Activated naive CD4-positive, alpha-beta T cell treated with anti-CD3 and anti-CD28 coated beads for 36 hours (primary cell): ENCODE measurements at regions not wholly inside any gene's neighbourhood (a gene's known extent, or its start where the extent isn't known, plus 50 kb on each side); places are given as distances from the start of the nearest gene placed in this dataset.

Experiments used
- CTCF ChIA-PET: fragments of 350-600 bp; sonication (Branson Sonifier 250); formaldehyde crosslinking; loops from one replicate; lab custom pipeline; 2021; ENCODE audit warnings: antibody characterized with exemption; lab: Charles Lee
- DNase-seq: peaks from one replicate; pipeline ENCODE4 v3.0.0-alpha.2; 2020
- H3K27ac Mint-ChIP-seq: one replicate; pipeline ENCODE4 v1.8.0; 2021; ENCODE audit warnings: mild to moderate bottlenecking, mixed read lengths
- H3K27me3 Mint-ChIP-seq: one replicate; pipeline ENCODE4 v1.8.0; 2021; ENCODE audit warnings: low read depth, mixed read lengths
- H3K36me3 Mint-ChIP-seq: one replicate; pipeline ENCODE4 v1.8.0; 2021; ENCODE audit warnings: low read depth, mixed read lengths
- H3K4me1 Mint-ChIP-seq: one replicate; pipeline ENCODE4 v1.8.0; 2021; ENCODE audit warnings: low read depth, mixed read lengths
- H3K4me3 Mint-ChIP-seq: one replicate; pipeline ENCODE4 v1.8.0; 2021; ENCODE audit warnings: mild to moderate bottlenecking, moderate library complexity, mixed read lengths
- H3K9me3 Mint-ChIP-seq: one replicate; pipeline ENCODE4 v1.8.0; 2021; ENCODE audit warnings: mixed read lengths
- intact Hi-C: fragments of 100-400 bp; cut with micrococcal nuclease; formaldehyde crosslinking; loops from one replicate; pipeline ENCODE4 v1.15.1; 2023

- no peak for DNase-seq
- no peaks in the 10 kb centered on the region for H3K27me3 Mint-ChIP-seq
- CTCF ChIA-PET: no interaction called here
- no peaks in the 10 kb centered on the region for H3K36me3 Mint-ChIP-seq
- H3K9me3 Mint-ChIP-seq: no peaks in the 10 kb centered on the region
- intact Hi-C loops: no loop called here
- H3K4me3 Mint-ChIP-seq: no peak overlapping the region
- H3K4me1 Mint-ChIP-seq: no peaks in the 10 kb centered on the region
- H3K27ac Mint-ChIP-seq: no peak overlapping the region
These were observed 1138.2 kb upstream of the CDH18 start for GRCh38 chr5:21126236-21126635.

- DNase-seq: no peak
- H3K9me3 Mint-ChIP-seq: no peaks in the 10 kb centered on the region
- H3K27me3 Mint-ChIP-seq: no peaks in the 10 kb centered on the region
- no peaks in the 10 kb centered on the region for H3K4me1 Mint-ChIP-seq
- CTCF ChIA-PET: no interaction called here
- intact Hi-C loops: no loop called here
- H3K36me3 Mint-ChIP-seq: no peaks in the 10 kb centered on the region
- H3K4me3 Mint-ChIP-seq: no peak overlapping the region
- H3K27ac Mint-ChIP-seq: no peak overlapping the region
These were observed 1137.4 kb upstream of the CDH18 start for GRCh38 chr5:21125238-21125983.

- intact Hi-C loops: no loop called here
- H3K9me3 Mint-ChIP-seq: peaks cover 8% of the 10 kb centered on the region
- no peak overlapping the region for H3K4me3 Mint-ChIP-seq
- DNase-seq: no peak
- H3K36me3 Mint-ChIP-seq: no peaks in the 10 kb centered on the region
- H3K4me1 Mint-ChIP-seq: no peaks in the 10 kb centered on the region
- no peaks in the 10 kb centered on the region for H3K27me3 Mint-ChIP-seq
- CTCF ChIA-PET: no interaction called here
- no peak overlapping the region for H3K27ac Mint-ChIP-seq
These were observed 1133.2 kb upstream of the CDH18 start for GRCh38 chr5:21121213-21121612.

DNA sequence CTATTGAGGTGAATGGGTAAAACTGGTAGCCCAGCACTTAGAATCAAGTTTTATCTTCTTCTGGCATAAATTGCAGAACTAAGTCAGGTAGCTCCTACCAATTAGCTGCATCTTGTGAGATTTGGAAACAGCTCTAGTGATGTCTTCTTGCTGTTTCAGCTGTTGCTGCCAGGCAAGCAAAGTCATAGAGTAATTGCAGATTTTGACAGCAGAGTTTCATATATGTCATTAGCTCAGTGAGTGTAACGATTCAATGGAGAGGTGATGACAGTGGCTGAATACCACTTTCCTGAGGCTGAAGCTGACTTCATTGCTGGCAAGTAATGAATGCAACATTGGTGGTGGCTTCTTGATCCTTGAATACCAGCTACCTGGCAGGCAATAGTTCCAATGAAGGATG lies 1109.7 kb upstream of the CDH18 start:
- intact Hi-C loops: no loop called here
- no peaks in the 10 kb centered on the region for H3K27me3 Mint-ChIP-seq
- H3K4me3 Mint-ChIP-seq: no peak overlapping the region
- peaks cover 4% of the 10 kb centered on the region for H3K9me3 Mint-ChIP-seq
- no peaks in the 10 kb centered on the region for H3K36me3 Mint-ChIP-seq
- no peak for DNase-seq
- H3K4me1 Mint-ChIP-seq: no peaks in the 10 kb centered on the region
- CTCF ChIA-PET: no interaction called here
- no peak overlapping the region for H3K27ac Mint-ChIP-seq

DNA sequence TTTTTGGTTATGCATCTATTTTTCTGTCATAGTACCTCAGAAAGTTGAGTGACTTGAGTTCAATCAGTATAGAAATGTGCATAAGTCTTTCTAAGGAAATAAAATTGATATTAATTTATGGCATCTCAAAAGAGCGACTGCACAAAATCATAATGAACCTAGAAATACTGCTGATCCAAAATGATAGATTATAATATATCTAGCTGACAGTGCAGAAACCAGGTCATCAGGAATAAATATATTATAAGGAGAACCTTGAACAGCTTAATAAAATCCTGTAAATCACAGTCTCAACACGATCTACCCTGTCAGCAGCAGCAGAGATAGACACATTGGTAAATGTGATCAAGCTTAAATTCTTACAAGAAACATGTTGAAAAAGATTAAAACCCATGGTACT lies 1106.6 kb upstream of the CDH18 start:
- H3K27ac Mint-ChIP-seq: no peak overlapping the region
- intact Hi-C loops: no loop called here
- DNase-seq: no peak
- H3K27me3 Mint-ChIP-seq: no peaks in the 10 kb centered on the region
- H3K9me3 Mint-ChIP-seq: peaks cover 4% of the 10 kb centered on the region
- CTCF ChIA-PET: no interaction called here
- no peaks in the 10 kb centered on the region for H3K36me3 Mint-ChIP-seq
- H3K4me1 Mint-ChIP-seq: no peaks in the 10 kb centered on the region
- no peak overlapping the region for H3K4me3 Mint-ChIP-seq

DNA sequence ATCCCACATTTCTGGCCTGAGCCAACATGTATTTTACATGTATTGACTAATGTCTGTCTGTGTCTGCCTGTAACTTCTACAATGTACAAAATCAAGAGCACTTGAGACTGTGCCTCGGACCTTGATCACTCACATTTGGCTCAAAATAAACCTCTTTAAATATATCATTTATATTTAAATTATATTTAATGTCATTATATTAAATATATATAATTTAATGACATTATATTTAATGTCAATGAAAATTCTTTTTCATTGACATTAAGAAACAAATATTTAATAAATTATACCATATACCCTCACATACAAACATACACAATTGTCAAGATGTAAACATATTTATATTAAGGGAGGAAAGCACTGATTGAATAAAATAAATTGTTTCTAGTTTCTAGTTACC lies 1099.8 kb upstream of the CDH18 start:
- Mint-ChIP-seq H3K4me1 (no peaks in the 10 kb centered on the region), H3K36me3 (no peaks in the 10 kb centered on the region), H3K9me3 (peaks cover 12% of the 10 kb centered on the region), H3K27ac (no peak overlapping the region), H3K27me3 (no peaks in the 10 kb centered on the region), H3K4me3 (no peak overlapping the region)
- CTCF ChIA-PET: no interaction called here
- intact Hi-C loops: no loop called here
- DNase-seq: no peak

GRCh38 chr5:21085791-21086190 lies 1097.8 kb upstream of the CDH18 start:
- peaks cover 13% of the 10 kb centered on the region for H3K9me3 Mint-ChIP-seq
- no peaks in the 10 kb centered on the region for H3K27me3 Mint-ChIP-seq
- intact Hi-C loops: no loop called here
- CTCF ChIA-PET: no interaction called here
- no peaks in the 10 kb centered on the region for H3K36me3 Mint-ChIP-seq
- H3K27ac Mint-ChIP-seq: no peak overlapping the region
- no peak for DNase-seq
- no peaks in the 10 kb centered on the region for H3K4me1 Mint-ChIP-seq
- H3K4me3 Mint-ChIP-seq: no peak overlapping the region

GRCh38 chr5:21071986-21072385 lies 1084.0 kb upstream of the CDH18 start:
- CTCF ChIA-PET: no interaction called here
- Mint-ChIP-seq H3K27me3 (no peaks in the 10 kb centered on the region), H3K4me1 (no peaks in the 10 kb centered on the region), H3K36me3 (no peaks in the 10 kb centered on the region), H3K4me3 (no peak overlapping the region), H3K9me3 (peaks cover 4% of the 10 kb centered on the region), H3K27ac (no peak overlapping the region)
- no peak for DNase-seq
- intact Hi-C loops: no loop called here

DNA sequence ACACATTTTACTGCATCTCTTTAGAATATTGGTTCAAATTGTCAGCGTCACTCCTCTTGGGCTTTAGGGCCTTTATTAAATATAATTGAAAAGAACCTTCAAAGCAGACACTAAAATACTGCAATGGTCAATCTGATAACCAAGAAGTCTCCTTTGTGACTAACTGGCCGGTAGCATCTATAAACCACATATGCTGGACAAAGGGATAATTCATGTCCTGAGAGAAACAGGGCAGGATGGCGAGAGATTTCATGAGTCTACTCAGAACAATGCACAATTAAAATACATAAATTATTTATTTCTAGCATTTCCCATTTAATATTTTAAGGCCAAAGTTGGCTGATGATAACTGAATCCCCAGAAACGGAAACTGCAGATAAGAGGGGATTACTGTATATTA lies 1083.4 kb upstream of the CDH18 start:
- H3K27me3 Mint-ChIP-seq: no peaks in the 10 kb centered on the region
- CTCF ChIA-PET: no interaction called here
- H3K27ac Mint-ChIP-seq: no peak overlapping the region
- DNase-seq: no peak
- no peaks in the 10 kb centered on the region for H3K36me3 Mint-ChIP-seq
- peaks cover 4% of the 10 kb centered on the region for H3K9me3 Mint-ChIP-seq
- intact Hi-C loops: no loop called here
- H3K4me3 Mint-ChIP-seq: no peak overlapping the region
- no peaks in the 10 kb centered on the region for H3K4me1 Mint-ChIP-seq

DNA sequence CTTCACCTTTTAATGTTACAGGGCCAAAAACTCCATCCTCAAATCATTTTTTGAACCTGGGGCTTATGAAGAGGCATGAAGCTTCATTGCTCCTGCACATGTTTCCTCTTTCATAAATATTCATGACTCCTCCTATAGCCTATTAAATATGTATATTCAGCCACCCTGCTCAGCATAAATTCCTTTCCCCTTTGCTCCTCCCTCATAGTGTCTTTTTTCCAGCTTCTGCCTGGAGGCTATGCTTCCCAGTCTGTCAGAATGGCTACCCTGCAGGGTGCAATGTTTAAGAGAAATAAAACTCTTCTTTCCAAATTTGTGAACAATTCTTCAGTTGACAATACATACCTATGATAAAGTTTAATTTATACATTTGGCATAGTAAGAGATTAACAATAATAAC lies 1082.9 kb upstream of the CDH18 start:
- intact Hi-C loops: no loop called here
- no peaks in the 10 kb centered on the region for H3K36me3 Mint-ChIP-seq
- H3K27ac Mint-ChIP-seq: no peak overlapping the region
- H3K4me1 Mint-ChIP-seq: no peaks in the 10 kb centered on the region
- CTCF ChIA-PET: no interaction called here
- H3K27me3 Mint-ChIP-seq: no peaks in the 10 kb centered on the region
- H3K9me3 Mint-ChIP-seq: peaks cover 4% of the 10 kb centered on the region
- H3K4me3 Mint-ChIP-seq: no peak overlapping the region
- no peak for DNase-seq

- H3K4me3 Mint-ChIP-seq: no peak overlapping the region
- DNase-seq: no peak
- CTCF ChIA-PET: no interaction called here
- intact Hi-C loops: no loop called here
- H3K9me3 Mint-ChIP-seq: peaks cover 6% of the 10 kb centered on the region
- no peaks in the 10 kb centered on the region for H3K27me3 Mint-ChIP-seq
- no peak overlapping the region for H3K27ac Mint-ChIP-seq
- H3K36me3 Mint-ChIP-seq: no peaks in the 10 kb centered on the region
- no peaks in the 10 kb centered on the region for H3K4me1 Mint-ChIP-seq
These were observed 1079.7 kb upstream of the CDH18 start for GRCh38 chr5:21067724-21068123.

DNA sequence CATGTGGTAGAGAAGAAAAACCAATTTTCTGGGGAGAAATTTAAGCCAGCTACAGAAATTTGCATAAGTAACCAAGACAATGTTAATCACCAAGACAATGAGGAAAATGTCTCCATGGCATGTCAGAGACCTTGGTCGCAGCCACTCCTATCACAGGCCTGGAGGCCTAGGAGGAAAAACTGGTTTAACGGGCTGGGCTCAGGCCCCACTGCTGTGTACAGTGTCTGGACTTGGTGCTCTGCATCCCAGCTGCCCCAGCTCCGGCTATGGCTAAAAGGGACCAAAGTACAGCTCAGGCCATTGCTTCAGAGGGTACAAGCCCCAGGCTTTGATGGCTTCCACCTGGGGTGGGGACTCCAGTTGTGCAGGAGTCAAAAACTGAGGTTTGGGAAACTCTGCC lies 1075.1 kb upstream of the CDH18 start:
- no peak for DNase-seq
- CTCF ChIA-PET: no interaction called here
- H3K4me1 Mint-ChIP-seq: no peaks in the 10 kb centered on the region
- no peak overlapping the region for H3K4me3 Mint-ChIP-seq
- no peaks in the 10 kb centered on the region for H3K36me3 Mint-ChIP-seq
- peaks cover 30% of the 10 kb centered on the region for H3K9me3 Mint-ChIP-seq
- intact Hi-C loops: no loop called here
- no peak overlapping the region for H3K27ac Mint-ChIP-seq
- no peaks in the 10 kb centered on the region for H3K27me3 Mint-ChIP-seq

GRCh38 chr5:21058289-21058688 lies 1070.3 kb upstream of the CDH18 start:
- Mint-ChIP-seq H3K4me3 (no peak overlapping the region), H3K27me3 (no peaks in the 10 kb centered on the region), H3K36me3 (no peaks in the 10 kb centered on the region), H3K27ac (no peak overlapping the region), H3K9me3 (peaks cover 27% of the 10 kb centered on the region), H3K4me1 (no peaks in the 10 kb centered on the region)
- no peak for DNase-seq
- CTCF ChIA-PET: no interaction called here
- intact Hi-C loops: no loop called here
